DOHH2 (cell line): ENCODE measurements at regions not wholly inside any gene's neighbourhood (a gene's known extent, or its start where the extent isn't known, plus 50 kb on each side); places are given as distances from the start of the nearest gene placed in this dataset.

ENCODE experiments used
- H3F3A ChIP-seq: fragments of 200-600 bp; sonication (generic), shearing (Covaris generic); 2 replicates; pipeline ENCODE4 v1.6.0; 2016; ENCODE audit warnings: antibody characterized with exemption, mild to moderate bottlenecking; ENCODE audit not compliant: control insufficient read depth, insufficient read depth
- H3K27ac ChIP-seq: fragments of 200-600 bp; sonication (generic); 2 replicates; pipeline ENCODE4 v1.5.1; 2014; ENCODE audit warnings: low read depth, mild to moderate bottlenecking, low read length, moderate library complexity
- H3K27me3 ChIP-seq: fragments of 200-600 bp; sonication (generic); 2 replicates; pipeline ENCODE4 v1.6.1; 2014; ENCODE audit warnings: mild to moderate bottlenecking, low read length, mixed read lengths; ENCODE audit not compliant: control insufficient read depth
- H3K36me3 ChIP-seq: fragments of 200-600 bp; sonication (generic); 2 replicates; pipeline ENCODE4 v1.6.1; 2014; ENCODE audit warnings: mild to moderate bottlenecking, low read length, moderate library complexity, mixed read lengths; ENCODE audit not compliant: control insufficient read depth
- H3K4me1 ChIP-seq: fragments of 200-600 bp; sonication (generic); 2 replicates; pipeline ENCODE4 v1.6.1; 2014; ENCODE audit warnings: mild to moderate bottlenecking, low read length, mixed read lengths; ENCODE audit not compliant: control insufficient read depth
- H3K4me2 ChIP-seq: fragments of 200-600 bp; sonication (generic); 2 replicates; pipeline ENCODE4 v1.6.0; 2014; ENCODE audit warnings: mild to moderate bottlenecking, low read length, moderate library complexity
- H3K4me3 ChIP-seq: fragments of 200-600 bp; sonication (generic); 2 replicates; pipeline ENCODE4 v1.5.1; 2014; ENCODE audit warnings: mild to moderate bottlenecking, low read length, mixed read lengths
- H3K79me2 ChIP-seq: fragments of 200-600 bp; sonication (generic); 2 replicates; pipeline ENCODE4 v1.6.1; 2014; ENCODE audit warnings: mild to moderate bottlenecking, low read length, mixed read lengths; ENCODE audit not compliant: control insufficient read depth
- H3K9me2 ChIP-seq: fragments of 200-600 bp; sonication (generic); replicated peaks from 2 replicates; pipeline ENCODE4 v1.6.1; 2014; ENCODE audit warnings: mild to moderate bottlenecking, low read length, mixed read lengths; ENCODE audit not compliant: control insufficient read depth
- H3K9me3 ChIP-seq: fragments of 200-600 bp; sonication (generic); 2 replicates; pipeline ENCODE4 v1.6.1; 2014; ENCODE audit warnings: antibody characterized with exemption, low read length, mixed read lengths; ENCODE audit not compliant: control insufficient read depth, insufficient read depth
- H4K20me1 ChIP-seq: fragments of 200-600 bp; sonication (generic); 2 replicates; pipeline ENCODE4 v1.6.0; 2014; ENCODE audit warnings: low read depth, mild to moderate bottlenecking, antibody characterized with exemption, low read length, moderate library complexity; ENCODE audit not compliant: control insufficient read depth, insufficient read depth
- CTCF ChIP-seq: fragments of 200-600 bp; sonication (generic); IDR thresholded peaks from one replicate; pipeline ENCODE4 v1.5.1; 2014; ENCODE audit warnings: antibody characterized with exemption, mild to moderate bottlenecking, low read depth, low read length; ENCODE audit not compliant: poor library complexity, severe bottlenecking
- EZH2phosphoT487 ChIP-seq: fragments of 200-600 bp; sonication (generic); IDR thresholded peaks from 2 replicates; pipeline ENCODE4 v1.6.1; 2017; ENCODE audit warnings: borderline replicate concordance, mild to moderate bottlenecking, antibody characterized with exemption, low read length, moderate library complexity, mixed read lengths

GRCh38 chr6:45795678-45796077 lies 220.0 kb downstream of the CLIC5 start:
- peaks cover 8% of the 10 kb centered on the region for H3K27me3 ChIP-seq
- no peaks in the 10 kb centered on the region for H4K20me1 ChIP-seq
- no peak overlapping the region for H3K4me3 ChIP-seq
- H3K9me2 ChIP-seq, result no peaks in the 10 kb centered on the region
- no peaks in the 10 kb centered on the region for H3F3A ChIP-seq
- no peaks in the 10 kb centered on the region for H3K4me1 ChIP-seq
- H3K36me3 ChIP-seq, result no peaks in the 10 kb centered on the region
- no peak overlapping the region for H3K27ac ChIP-seq
- no peaks in the 10 kb centered on the region for H3K79me2 ChIP-seq
- TF ChIP-seq CTCF (no peak), EZH2phosphoT487 (no peak)
- H3K9me3 ChIP-seq, result no peaks in the 10 kb centered on the region
- no peak overlapping the region for H3K4me2 ChIP-seq

- H3K27me3 ChIP-seq, result peaks cover 8% of the 10 kb centered on the region
- H3K9me2 ChIP-seq, result no peaks in the 10 kb centered on the region
- H3F3A ChIP-seq, result no peaks in the 10 kb centered on the region
- no peaks in the 10 kb centered on the region for H4K20me1 ChIP-seq
- H3K4me3 ChIP-seq, result no peak overlapping the region
- H3K9me3 ChIP-seq, result no peaks in the 10 kb centered on the region
- no peaks in the 10 kb centered on the region for H3K79me2 ChIP-seq
- H3K27ac ChIP-seq, result no peak overlapping the region
- H3K36me3 ChIP-seq, result no peaks in the 10 kb centered on the region
- no peaks in the 10 kb centered on the region for H3K4me1 ChIP-seq
- H3K4me2 ChIP-seq, result no peak overlapping the region
- no peak for TF ChIP-seq EZH2phosphoT487
- TF ChIP-seq CTCF, result no peak
Observed at GRCh38 chr6:45794465-45794864, 221.2 kb downstream of the CLIC5 start.

GRCh38 chr6:45791211-45792168 lies 224.2 kb downstream of the CLIC5 start:
- Histone ChIP-seq H3K27ac (no peak overlapping the region), H3K9me3 (no peaks in the 10 kb centered on the region), H3K27me3 (peaks cover 8% of the 10 kb centered on the region), H3K36me3 (no peaks in the 10 kb centered on the region), H3K4me2 (no peak overlapping the region), H4K20me1 (no peaks in the 10 kb centered on the region), H3K79me2 (no peaks in the 10 kb centered on the region), H3K4me3 (no peak overlapping the region), H3K9me2 (no peaks in the 10 kb centered on the region), H3F3A (no peaks in the 10 kb centered on the region), H3K4me1 (no peaks in the 10 kb centered on the region)
- TF ChIP-seq EZH2phosphoT487 (no peak), CTCF (no peak)
